ENCODE measurements at regions not wholly inside any gene's neighbourhood (a gene's known extent, or its start where the extent isn't known, plus 50 kb on each side); places are given as distances from the start of the nearest gene placed in this dataset.

DNA sequence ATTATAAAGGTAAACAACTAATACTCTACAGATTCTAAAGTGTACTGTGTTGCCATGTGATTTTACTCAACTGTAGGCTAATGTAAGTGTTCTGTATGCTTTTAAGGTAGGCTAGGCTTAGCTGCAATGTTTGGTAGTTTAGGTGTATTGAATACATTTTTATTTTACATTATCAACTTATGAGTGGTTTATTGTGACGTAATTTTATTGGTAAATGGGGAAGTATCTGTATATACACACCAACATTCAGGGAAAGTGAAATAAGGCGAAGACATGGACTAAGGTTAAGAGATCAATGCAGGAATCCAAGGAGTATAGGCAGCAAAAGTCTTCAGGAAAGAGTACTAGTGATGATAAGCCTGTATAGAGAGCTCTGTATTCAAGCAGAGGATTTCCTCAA lies 365.8 kb upstream of the MGAT4C start:
- Histone ChIP-seq H3K4me3 (no peak overlapping the region), H3K4me2 (ENCODE audit: unreplicated experiment) (no peak overlapping the region), H2AFZ (no peak overlapping the region), H3K27ac (no peak overlapping the region), H3K9me3 (ENCODE audit: low read depth) (no peaks in the 10 kb centered on the region), H3K4me1 (ENCODE audit: insufficient read depth) (no peaks in the 10 kb centered on the region), H3K36me3 (ENCODE audit: low read depth) (no peaks in the 10 kb centered on the region), H4K20me1 (ENCODE audit: insufficient read depth) (no peaks in the 10 kb centered on the region), H3F3A (ENCODE audit: insufficient read depth) (no peaks in the 10 kb centered on the region), H3K9me2 (ENCODE audit: insufficient read depth) (no peaks in the 10 kb centered on the region), H3K27me3 (replicated peaks; ENCODE audit: insufficient read depth) (no peaks in the 10 kb centered on the region), H3K9ac (no peak overlapping the region), H3K79me2 (ENCODE audit: insufficient read depth) (no peaks in the 10 kb centered on the region)
- WGBS, 2 experiments (ENCODE audit: low coverage in 1 of 2, low lambda C conversion rate in 2 of 2, missing lambda C conversion rate in 2 of 2), result 5 to 8% methylated on average over 2 of the region's 2 CpGs
- TF ChIP-seq EZH2phosphoT487 (IDR thresholded peaks at IDR 0.05; ENCODE audit: insufficient read depth, low read depth) (no peak), EZH2 (IDR thresholded peaks at IDR 0.05; ENCODE audit: insufficient read depth, poor library complexity, severe bottlenecking) (no peak)
- in situ Hi-C loops (cut with MboI), result no loop called here
- no peak for DNase-seq

DNA sequence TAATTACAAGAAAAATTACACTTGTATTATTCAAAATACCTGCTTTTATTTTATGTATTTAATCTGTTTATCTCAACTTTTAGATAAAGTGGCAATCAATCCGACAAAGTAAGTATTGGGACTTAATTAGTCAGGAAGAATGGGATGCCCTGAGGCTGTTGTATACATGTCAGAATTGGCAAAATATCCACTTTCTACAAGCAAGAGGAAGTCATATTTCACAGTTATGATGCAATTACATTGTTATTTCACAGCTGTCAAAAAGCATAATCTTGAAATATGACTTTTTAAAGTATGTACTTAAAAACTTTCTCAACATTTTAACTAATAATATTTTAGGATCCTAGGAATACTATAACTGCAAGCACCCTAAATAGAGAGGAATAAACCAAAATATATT lies 357.1 kb upstream of the MGAT4C start:
- no peak for DNase-seq
- H3K4me2 ChIP-seq (ENCODE audit: unreplicated experiment), result no peak overlapping the region
- no peak for TF ChIP-seq EZH2 (IDR thresholded peaks at IDR 0.05; ENCODE audit: insufficient read depth, poor library complexity, severe bottlenecking)
- no peak for TF ChIP-seq EZH2phosphoT487 (IDR thresholded peaks at IDR 0.05; ENCODE audit: insufficient read depth, low read depth)
- H3K27me3 ChIP-seq (replicated peaks; ENCODE audit: insufficient read depth), result no peaks in the 10 kb centered on the region
- no peaks in the 10 kb centered on the region for H3K4me1 ChIP-seq (ENCODE audit: insufficient read depth)
- no peaks in the 10 kb centered on the region for H3K36me3 ChIP-seq (ENCODE audit: low read depth)
- no peaks in the 10 kb centered on the region for H3K79me2 ChIP-seq (ENCODE audit: insufficient read depth)
- H3F3A ChIP-seq (ENCODE audit: insufficient read depth), result no peaks in the 10 kb centered on the region
- in situ Hi-C loops (cut with MboI), result no loop called here
- no peak overlapping the region for H3K9ac ChIP-seq
- H2AFZ ChIP-seq, result no peak overlapping the region
- 8 to 16% methylated on average over 1 of the region's 1 CpG for WGBS, 2 experiments (ENCODE audit: low coverage in 1 of 2, low lambda C conversion rate in 2 of 2, missing lambda C conversion rate in 2 of 2)
- no peak overlapping the region for H3K27ac ChIP-seq
- H3K4me3 ChIP-seq, result no peak overlapping the region
- no peaks in the 10 kb centered on the region for H3K9me3 ChIP-seq (ENCODE audit: low read depth)
- H4K20me1 ChIP-seq (ENCODE audit: insufficient read depth), result no peaks in the 10 kb centered on the region
- no peaks in the 10 kb centered on the region for H3K9me2 ChIP-seq (ENCODE audit: insufficient read depth)

DNA sequence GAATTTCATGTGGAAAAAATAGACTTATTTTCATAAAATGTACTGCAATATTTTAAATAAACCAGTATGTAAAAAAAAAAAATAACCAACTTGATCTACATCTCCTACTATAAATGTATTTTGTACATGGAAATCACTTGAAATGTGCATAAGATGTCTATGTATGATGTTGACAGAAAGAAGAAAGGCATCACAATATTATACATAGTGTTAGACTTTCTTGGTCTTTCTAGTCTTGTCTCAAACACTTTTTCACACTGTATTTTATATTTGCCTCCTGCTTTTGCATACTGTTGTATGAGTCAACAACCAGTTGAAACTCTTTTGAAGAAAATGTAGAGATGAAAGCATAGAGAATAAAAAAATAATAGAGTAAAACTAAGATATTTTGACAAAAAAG lies 352.4 kb upstream of the MGAT4C start:
- Histone ChIP-seq H2AFZ (no peak overlapping the region), H4K20me1 (ENCODE audit: insufficient read depth) (no peaks in the 10 kb centered on the region), H3K27me3 (replicated peaks; ENCODE audit: insufficient read depth) (no peaks in the 10 kb centered on the region), H3K4me1 (ENCODE audit: insufficient read depth) (no peaks in the 10 kb centered on the region), H3K36me3 (ENCODE audit: low read depth) (no peaks in the 10 kb centered on the region), H3K4me2 (ENCODE audit: unreplicated experiment) (no peak overlapping the region), H3K9me2 (ENCODE audit: insufficient read depth) (no peaks in the 10 kb centered on the region), H3K27ac (no peak overlapping the region), H3K4me3 (no peak overlapping the region), H3K9me3 (ENCODE audit: low read depth) (no peaks in the 10 kb centered on the region), H3F3A (ENCODE audit: insufficient read depth) (no peaks in the 10 kb centered on the region), H3K9ac (no peak overlapping the region), H3K79me2 (ENCODE audit: insufficient read depth) (no peaks in the 10 kb centered on the region)
- in situ Hi-C loops (cut with MboI), result no loop called here
- TF ChIP-seq EZH2phosphoT487 (IDR thresholded peaks at IDR 0.05; ENCODE audit: insufficient read depth, low read depth), result no peak
- TF ChIP-seq EZH2 (IDR thresholded peaks at IDR 0.05; ENCODE audit: insufficient read depth, poor library complexity, severe bottlenecking), result no peak
- no peak for DNase-seq

DNA sequence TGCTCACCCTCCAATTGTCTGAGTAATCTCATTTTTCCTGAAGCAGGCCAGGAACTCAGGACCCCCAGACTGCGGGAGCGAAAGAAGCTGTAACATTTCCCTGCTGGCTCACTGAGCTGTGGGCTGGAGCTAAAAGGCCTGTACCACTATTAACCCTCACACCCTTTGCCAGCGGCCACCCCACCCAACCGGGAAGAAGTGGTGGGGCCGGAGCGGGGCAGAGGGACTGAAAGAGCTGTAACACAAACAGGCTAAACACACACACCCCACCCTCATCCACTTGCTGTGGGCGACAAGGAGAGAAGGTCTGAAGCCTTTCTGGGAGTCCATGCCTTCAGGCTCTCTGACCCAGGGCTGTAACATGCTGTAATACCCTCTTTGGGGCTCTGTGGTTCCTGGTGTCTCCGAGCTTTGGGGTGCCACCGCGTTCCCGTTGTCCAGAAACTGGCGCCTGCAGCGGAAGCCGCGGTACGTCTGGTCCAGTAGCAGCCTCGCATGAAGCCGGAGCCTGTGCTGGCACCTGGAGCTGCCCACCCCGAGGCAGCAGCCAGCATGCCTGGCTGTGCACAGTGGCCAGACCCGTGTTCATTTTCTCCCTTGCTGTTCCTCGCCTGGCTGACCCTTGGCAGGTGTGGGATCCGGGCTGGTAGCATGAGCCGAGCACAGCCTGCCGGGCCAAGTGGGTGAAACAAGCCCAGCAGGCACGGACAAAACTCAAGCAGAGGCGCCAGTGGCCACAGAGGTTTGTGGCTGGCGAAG lies 345.5 kb upstream of the MGAT4C start:
- no peaks in the 10 kb centered on the region for H3K4me1 ChIP-seq (ENCODE audit: insufficient read depth)
- 64 to 71% methylated on average over 27 of the region's 27 CpGs for WGBS, 2 experiments (ENCODE audit: low coverage in 1 of 2, low lambda C conversion rate in 2 of 2, missing lambda C conversion rate in 2 of 2)
- H2AFZ ChIP-seq, result no peak overlapping the region
- H3K4me2 ChIP-seq (ENCODE audit: unreplicated experiment), result no peak overlapping the region
- no peaks in the 10 kb centered on the region for H3K79me2 ChIP-seq (ENCODE audit: insufficient read depth)
- no peak overlapping the region for H3K9ac ChIP-seq
- H4K20me1 ChIP-seq (ENCODE audit: insufficient read depth), result no peaks in the 10 kb centered on the region
- no peak overlapping the region for H3K4me3 ChIP-seq
- in situ Hi-C loops (cut with MboI), result no loop called here
- TF ChIP-seq EZH2phosphoT487 (IDR thresholded peaks at IDR 0.05; ENCODE audit: insufficient read depth, low read depth) (no peak), EZH2 (IDR thresholded peaks at IDR 0.05; ENCODE audit: insufficient read depth, poor library complexity, severe bottlenecking) (no peak)
- no peaks in the 10 kb centered on the region for H3K27me3 ChIP-seq (replicated peaks; ENCODE audit: insufficient read depth)
- no peaks in the 10 kb centered on the region for H3F3A ChIP-seq (ENCODE audit: insufficient read depth)
- DNase-seq, result no peak
- no peaks in the 10 kb centered on the region for H3K9me2 ChIP-seq (ENCODE audit: insufficient read depth)
- no peaks in the 10 kb centered on the region for H3K36me3 ChIP-seq (ENCODE audit: low read depth)
- H3K9me3 ChIP-seq (ENCODE audit: low read depth), result no peaks in the 10 kb centered on the region
- H3K27ac ChIP-seq, result no peak overlapping the region
